Lung (tissue), 11 donors: ENCODE measurements at regions not wholly inside any gene's neighbourhood (a gene's known extent, or its start where the extent isn't known, plus 50 kb on each side); places are given as distances from the start of the nearest gene placed in this dataset.

ENCODE experiments used
- ATAC-seq: fragments of 200-7000 bp; cut with Tn5 transposase; one replicate; pipeline ENCODE4 v1.9.1; 2020; ENCODE audit warnings: moderate number of reproducible peaks; ENCODE audit not compliant: insufficient read depth, low FRiP score
- DNase-seq, 3 donors: peaks; one replicate each; pipeline ENCODE4 v3.0.0-alpha.2; 2013 to 2017
- H3K27ac ChIP-seq, 2 donors: one replicate each; pipeline ENCODE4 v1.5.1; 2013; ENCODE audit warnings: mild to moderate bottlenecking in 2 of 2, moderate library complexity in 2 of 2, control low read depth in 1 of 2, inconsistent platforms in 1 of 2, low read depth in 1 of 2, low read length in 1 of 2
- H3K27me3 ChIP-seq, 3 donors: one replicate each; pipeline ENCODE4 v1.5.1; 2013; ENCODE audit warnings: low read length in 2 of 3; ENCODE audit not compliant: control insufficient read depth in 3 of 3, insufficient read depth in 3 of 3
- H3K36me3 ChIP-seq, 4 donors: one replicate each; pipeline ENCODE4 v1.5.1; 2013; ENCODE audit warnings: low read length in 4 of 4, mild to moderate bottlenecking in 1 of 4, moderate library complexity in 1 of 4; ENCODE audit not compliant: control insufficient read depth in 4 of 4, insufficient read depth in 4 of 4
- H3K4me1 ChIP-seq, 5 donors: one replicate each; pipeline ENCODE4 v1.5.1; 2013; ENCODE audit warnings: low read length in 5 of 5, mild to moderate bottlenecking in 2 of 5, moderate library complexity in 1 of 5; ENCODE audit not compliant: control insufficient read depth in 5 of 5, insufficient read depth in 5 of 5
- H3K4me3 ChIP-seq: one replicate; pipeline ENCODE4 v1.5.1; 2013; ENCODE audit warnings: mild to moderate bottlenecking, control low read depth, moderate library complexity
- H3K9ac ChIP-seq, 2 donors: one replicate each; pipeline ENCODE4 v1.5.1; 2013; ENCODE audit warnings: low read length in 2 of 2, control low read depth in 1 of 2; ENCODE audit not compliant: insufficient read depth in 1 of 2
- H3K9me3 ChIP-seq, 4 donors: one replicate each; pipeline ENCODE4 v1.5.1; 2013; ENCODE audit warnings: low read length in 3 of 4, mild to moderate bottlenecking in 1 of 4, moderate library complexity in 1 of 4; ENCODE audit not compliant: control insufficient read depth in 4 of 4, insufficient read depth in 3 of 4
- CTCF ChIP-seq: IDR thresholded peaks from 2 replicates; pipeline ENCODE4 v1.5.1; 2012; ENCODE audit warnings: mild to moderate bottlenecking; ENCODE audit errors: control extremely low read depth, extremely low read depth
- WGBS, 2 donors: extraction: QIAGEN DNeasy Blood & Tissue Kit; methylation state at CpG; one replicate each; pipeline ENCODE4 v1.1.7; 2013; 5-methylcytosine and 5-hydroxymethylcytosine counted together
- donor health status: control.
- donor health status: control.
- donor health status: Bipolar disorder and iron deficiency.
- donor health status: healthy.
- donor health status: DM: yes; HTN: yes; CAD: no.

GRCh38 chr16:20181949-20182348 lies 108.3 kb upstream of the GPR139 start:
- DNase-seq = no peak
- 61 to 69% methylated on average over 3 of the region's 3 CpGs for WGBS, 2 donors
- Histone ChIP-seq H3K4me1 (no peaks in the 10 kb centered on the region), H3K4me3 (no peak overlapping the region), H3K27me3 (no peaks in the 10 kb centered on the region), H3K9ac (no peak overlapping the region), H3K9me3 (peaks cover 0 to 3% (median 1%) of the 10 kb centered on the region in 4 donors), H3K36me3 (no peaks in the 10 kb centered on the region), H3K27ac (no peak overlapping the region)
- no peak for TF ChIP-seq CTCF
- ATAC-seq = no peak

GRCh38 chr16:20181416-20181815 lies 107.7 kb upstream of the GPR139 start:
- 80 to 87% methylated on average over 4 of the region's 4 CpGs for WGBS, 2 donors
- no peak for DNase-seq
- Histone ChIP-seq H3K27ac (no peak overlapping the region), H3K36me3 (no peaks in the 10 kb centered on the region), H3K4me1 (no peaks in the 10 kb centered on the region), H3K9ac (no peak overlapping the region), H3K27me3 (no peaks in the 10 kb centered on the region), H3K4me3 (no peak overlapping the region), H3K9me3 (peaks cover 0 to 3% (median 1%) of the 10 kb centered on the region in 4 donors)
- no peak for TF ChIP-seq CTCF
- no peak for ATAC-seq

DNA sequence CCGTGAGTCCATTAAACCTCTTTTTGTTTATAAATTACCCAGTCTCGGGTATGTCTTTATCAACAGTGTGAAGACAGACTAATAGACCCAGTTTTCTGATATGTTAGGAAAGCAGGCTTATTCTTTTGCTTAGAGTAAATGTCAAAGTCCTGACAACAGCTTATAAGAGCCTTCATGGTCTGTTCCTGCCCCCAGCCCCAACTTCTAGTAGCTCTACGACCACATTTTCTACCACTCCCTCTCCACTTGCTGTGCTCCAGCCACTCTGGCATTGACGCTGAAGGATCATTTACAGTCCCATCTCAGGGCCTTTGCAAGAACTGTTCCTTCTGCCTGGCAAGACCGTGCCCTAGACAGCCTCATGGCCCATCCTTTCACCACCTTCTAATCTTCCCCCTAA lies 104.6 kb upstream of the GPR139 start:
- Histone ChIP-seq H3K9ac (no peak overlapping the region), H3K36me3 (no peaks in the 10 kb centered on the region), H3K27ac (no peak overlapping the region), H3K9me3 (no peaks in the 10 kb centered on the region), H3K27me3 (no peaks in the 10 kb centered on the region), H3K4me3 (no peak overlapping the region), H3K4me1 (no peaks in the 10 kb centered on the region)
- no peak for DNase-seq
- no peak for ATAC-seq
- WGBS, 2 donors = 75 to 88% methylated on average over 5 of the region's 5 CpGs
- TF ChIP-seq CTCF = no peak

DNA sequence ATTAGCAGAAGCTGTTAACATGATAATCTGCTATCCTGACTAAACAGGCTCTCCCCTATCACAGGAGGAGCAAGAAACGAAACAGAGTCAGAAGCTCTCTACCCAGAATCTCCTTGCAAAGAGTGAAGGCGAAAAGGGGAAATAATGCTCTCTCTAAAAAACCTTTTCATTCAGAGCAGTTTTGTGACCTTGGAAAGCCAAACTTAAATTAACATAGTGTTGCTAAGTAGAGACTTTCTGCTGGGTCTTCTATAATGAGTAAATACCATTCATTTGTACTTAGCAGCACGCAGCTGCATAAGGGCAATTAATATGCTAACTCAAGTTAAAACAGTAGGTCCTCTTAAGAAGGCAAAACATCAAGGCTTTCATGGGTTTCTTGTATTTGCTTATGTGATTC lies 101.7 kb upstream of the GPR139 start:
- 16 to 25% methylated on average over 3 of the region's 3 CpGs for WGBS, 2 donors
- no peaks in the 10 kb centered on the region for H3K9me3 ChIP-seq

More for the DNA sequence above, 101.7 kb upstream of the GPR139 start:
- Histone ChIP-seq H3K4me3 (no peak overlapping the region), H3K9ac (no peak overlapping the region), H3K36me3 (no peaks in the 10 kb centered on the region), H3K27me3 (no peaks in the 10 kb centered on the region), H3K4me1 (no peaks in the 10 kb centered on the region), H3K27ac (no peak overlapping the region)
- ATAC-seq (no peak), DNase-seq (no peak)
- TF ChIP-seq CTCF = no peak
